GM19467 (cell line): ENCODE measurements at regions not wholly inside any gene's neighbourhood (a gene's known extent, or its start where the extent isn't known, plus 50 kb on each side); places are given as distances from the start of the nearest gene placed in this dataset.
"Not testable (repeated sequence)": the region's sequence is repeated elsewhere in the genome, so short reads cannot be mapped to it uniquely, and the experiment has no call there.

Experiments
- ATAC-seq: cut with Tn5 transposase; IDR thresholded peaks from one replicate; pipeline ENCODE4 v1.9.1; 2021; ENCODE audit warnings: mild to moderate bottlenecking, moderate library complexity; ENCODE audit not compliant: unreplicated experiment

- no peak for ATAC-seq
Observed at GRCh38 chr2:185628985-185629384, 109.6 kb upstream of the FSIP2 start.

DNA sequence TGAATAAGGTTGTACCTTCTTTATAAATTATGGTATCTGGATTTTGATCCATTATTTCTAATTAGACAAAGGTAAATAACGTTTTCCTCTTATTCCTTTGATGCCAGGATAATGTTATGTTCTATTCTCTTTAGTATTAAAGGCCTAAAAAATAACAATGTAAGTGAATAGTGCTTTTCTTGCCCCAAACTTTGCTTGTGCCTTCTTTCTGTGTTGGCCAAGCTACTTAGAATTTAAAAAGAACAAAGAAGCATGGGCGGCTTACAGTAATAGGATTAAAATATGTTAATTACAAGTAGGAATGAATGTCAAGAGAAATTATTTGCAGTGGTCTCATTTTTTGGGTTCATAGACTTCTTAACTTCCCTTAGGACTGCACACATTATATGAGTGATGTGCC, 105.0 kb upstream of the FSIP2 start:
- no peak for ATAC-seq

DNA sequence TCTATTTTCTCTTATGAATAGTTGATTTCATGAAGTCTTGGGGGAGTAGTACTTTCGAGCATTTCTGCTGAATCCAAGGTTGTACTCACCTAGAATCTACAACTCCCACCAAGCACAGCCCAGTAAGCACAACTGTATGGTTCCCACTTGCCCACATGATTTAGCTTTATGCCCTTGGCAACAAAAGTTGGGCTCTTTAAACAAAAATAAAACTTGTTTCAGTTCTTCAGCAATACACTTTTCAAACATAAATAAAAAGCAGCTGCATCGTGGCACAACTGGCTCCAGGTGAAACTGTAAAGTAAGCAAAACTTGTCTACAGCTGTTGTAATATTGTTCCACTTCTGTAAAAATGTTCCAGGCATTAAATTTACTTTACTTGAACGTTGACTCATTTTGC, 99.8 kb upstream of the FSIP2 start:
- ATAC-seq: no peak

- no peak for ATAC-seq
Observed at GRCh38 chr2:185640588-185640987, 98.0 kb upstream of the FSIP2 start.

DNA sequence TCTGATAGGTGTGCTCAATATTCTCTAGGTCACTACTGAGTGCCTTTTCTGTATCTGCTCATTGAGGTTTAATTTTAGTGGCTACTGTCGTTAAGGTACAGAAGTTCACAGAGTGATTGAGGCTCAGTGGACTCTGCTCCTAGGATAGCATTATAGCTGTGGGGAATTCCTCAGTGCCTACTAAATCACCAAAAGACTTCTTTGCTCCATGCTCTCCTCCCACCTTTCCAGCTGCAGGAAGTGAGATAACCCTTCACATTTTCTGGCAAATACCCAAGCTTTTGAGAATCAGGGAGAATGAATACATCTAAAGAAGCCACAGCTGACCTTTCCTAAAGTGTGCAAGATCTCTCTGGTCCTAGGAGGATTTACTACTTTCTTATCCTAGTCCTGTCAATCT, 95.2 kb upstream of the FSIP2 start:
- no peak for ATAC-seq

DNA sequence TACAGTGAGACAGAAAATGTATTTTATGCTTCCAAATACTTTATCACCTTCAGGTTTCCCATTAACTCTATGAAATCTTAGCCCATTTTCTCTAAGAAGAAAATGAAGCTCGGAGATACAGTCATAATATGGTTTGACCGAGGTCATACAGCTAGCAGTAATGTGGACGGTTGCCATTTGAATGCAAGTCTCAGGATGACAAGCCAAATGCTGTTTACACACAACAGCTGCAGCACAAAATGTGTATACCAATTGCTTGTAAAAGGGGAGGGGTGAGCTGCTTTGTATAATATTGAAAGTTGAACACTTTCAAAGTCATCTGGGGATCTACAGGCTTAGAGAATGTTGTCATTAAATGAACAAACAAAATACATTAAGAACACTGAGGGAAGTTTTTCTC, 93.8 kb upstream of the FSIP2 start:
- ATAC-seq: no peak

DNA sequence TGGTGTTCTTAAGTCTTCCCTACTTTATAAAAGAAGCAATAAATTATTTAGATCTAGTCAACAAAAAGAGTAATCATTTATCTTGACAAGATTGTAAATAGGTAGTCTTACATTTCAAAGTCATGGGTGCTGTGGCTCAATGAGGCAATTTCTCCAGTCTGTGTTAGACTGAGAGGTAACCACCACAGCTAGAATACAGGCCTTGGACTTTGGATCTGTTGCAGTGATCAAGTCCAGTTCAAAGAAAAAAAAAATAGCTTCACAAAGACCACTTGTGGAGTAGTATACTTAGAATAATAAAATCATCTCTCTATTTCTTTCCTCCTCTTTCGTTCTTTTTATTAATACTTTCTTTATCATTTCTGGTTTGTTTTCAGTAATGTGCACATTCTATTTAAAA, 93.1 kb upstream of the FSIP2 start:
- ATAC-seq: no peak

DNA sequence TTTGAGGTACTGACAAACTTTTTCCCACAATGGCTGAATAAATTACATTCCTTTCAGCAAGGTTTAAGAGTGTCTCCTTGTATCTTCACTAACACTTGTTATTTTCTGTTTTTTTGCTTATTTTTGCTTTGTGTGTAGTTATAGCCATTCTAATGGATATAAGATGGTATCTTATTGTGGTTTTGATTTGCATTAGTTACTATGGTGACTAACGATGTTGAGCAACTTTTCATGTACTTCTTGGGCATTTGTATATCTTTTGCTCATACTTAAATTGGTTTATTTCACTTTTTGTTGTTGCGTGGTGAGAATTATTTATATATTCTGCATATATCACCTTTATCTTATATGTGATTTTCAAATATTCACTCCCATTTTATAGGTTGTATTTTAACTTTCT, 79.9 kb upstream of the FSIP2 start:
- ATAC-seq: no peak

- ATAC-seq: no peak
Observed at GRCh38 chr2:185663811-185664210, 74.8 kb upstream of the FSIP2 start.

- ATAC-seq: no peak
Observed at GRCh38 chr2:185664384-185664783, 74.2 kb upstream of the FSIP2 start.

- no peak for ATAC-seq
Observed at GRCh38 chr2:185665251-185665814, 73.3 kb upstream of the FSIP2 start.

DNA sequence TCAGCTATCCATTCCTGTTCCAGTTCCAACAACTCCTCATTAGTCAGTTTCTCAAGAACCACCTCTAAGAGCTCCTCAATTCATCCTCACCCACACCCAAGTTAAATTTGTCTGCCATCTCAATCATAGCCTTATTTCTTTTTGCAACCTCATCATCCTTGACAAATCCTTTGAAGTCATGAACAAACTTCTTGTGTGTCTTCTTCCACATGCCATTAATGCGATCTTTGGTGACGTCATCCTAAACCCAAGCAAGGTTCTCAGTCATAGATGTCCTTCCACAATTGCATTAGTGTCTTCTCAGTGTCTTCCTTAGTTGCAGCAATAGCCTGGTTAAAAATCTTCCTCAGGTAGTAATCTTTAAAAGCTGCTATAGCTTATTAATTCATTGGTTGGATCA, 71.2 kb upstream of the FSIP2 start:
- ATAC-seq: no peak

- no peak for ATAC-seq
Observed at GRCh38 chr2:185668710-185669109, 69.9 kb upstream of the FSIP2 start.

DNA sequence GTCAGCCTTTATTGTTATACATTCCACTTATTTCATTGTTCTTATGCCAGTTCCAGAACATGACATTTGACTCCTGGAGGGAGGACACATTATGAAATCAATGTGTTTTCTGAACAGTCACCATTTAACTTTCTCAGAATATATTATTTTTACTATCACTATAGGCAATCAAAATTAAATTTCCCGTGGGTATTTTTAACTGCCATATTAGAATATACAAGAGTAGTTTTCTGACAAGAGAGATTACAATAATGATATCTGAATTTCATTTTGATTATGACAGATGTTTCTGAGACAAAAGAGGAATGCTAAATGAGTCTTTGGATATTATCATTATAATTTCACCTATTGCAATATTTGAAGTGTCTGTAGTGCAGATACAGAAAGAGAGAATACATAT, 64.4 kb upstream of the FSIP2 start:
- ATAC-seq: no peak

DNA sequence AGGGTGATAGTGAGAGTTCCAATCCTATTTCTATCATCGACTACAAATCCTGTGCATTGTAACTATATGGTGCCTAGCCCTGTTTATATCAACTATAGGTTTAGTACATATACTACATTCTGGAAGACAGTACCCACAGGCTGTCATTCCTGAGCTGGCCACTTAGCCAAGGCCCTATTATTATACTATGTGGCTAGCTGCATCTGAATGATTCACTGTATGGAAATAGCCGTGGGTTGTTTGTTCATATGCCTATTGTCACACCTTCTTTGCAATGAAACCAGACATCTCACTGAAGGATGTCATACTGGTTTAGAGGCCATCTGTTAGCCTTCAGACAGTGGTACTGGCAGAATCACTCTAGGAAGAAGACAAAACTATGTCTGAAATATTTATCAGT, 62.3 kb upstream of the FSIP2 start:
- ATAC-seq: no peak

DNA sequence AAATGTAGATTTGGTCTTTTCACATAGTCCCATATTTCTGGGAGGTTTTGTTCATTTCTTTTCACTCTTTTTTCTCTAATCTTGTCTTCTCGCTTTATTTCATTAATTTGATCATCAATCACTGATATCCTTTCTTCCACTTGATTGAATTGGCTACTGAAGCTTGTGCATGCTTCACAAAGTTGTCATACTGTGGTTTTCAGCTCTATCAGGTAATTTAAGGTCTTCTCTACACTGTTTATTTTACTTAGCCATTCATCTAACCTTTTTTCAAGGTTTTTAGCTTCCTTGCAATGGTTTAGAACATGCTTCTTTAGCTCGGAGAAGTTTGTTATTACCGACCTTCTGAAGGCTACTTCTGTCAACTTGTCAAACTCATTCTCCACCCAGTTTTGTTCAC, 51.6 kb upstream of the FSIP2 start:
- ATAC-seq: not testable (repeated sequence)

GRCh38 chr2:185687967-185688366, 50.6 kb upstream of the FSIP2 start:
- no peak for ATAC-seq
